OCI-M2 (cell line): ENCODE measurements at regions not wholly inside any gene's neighbourhood (a gene's known extent, or its start where the extent isn't known, plus 50 kb on each side); places are given as distances from the start of the nearest gene placed in this dataset.

Experiments
- DNase-seq: peaks from one replicate; lab custom pipeline; 2025; ENCODE audit not compliant: unreplicated experiment; lab: John Stamatoyannopoulos, UW

GRCh38 chr6:15058200-15059061, 187.4 kb upstream of the JARID2 start:
- no peak for DNase-seq

- no peak for DNase-seq
These were observed 184.7 kb upstream of the JARID2 start for GRCh38 chr6:15061180-15061641.

DNA sequence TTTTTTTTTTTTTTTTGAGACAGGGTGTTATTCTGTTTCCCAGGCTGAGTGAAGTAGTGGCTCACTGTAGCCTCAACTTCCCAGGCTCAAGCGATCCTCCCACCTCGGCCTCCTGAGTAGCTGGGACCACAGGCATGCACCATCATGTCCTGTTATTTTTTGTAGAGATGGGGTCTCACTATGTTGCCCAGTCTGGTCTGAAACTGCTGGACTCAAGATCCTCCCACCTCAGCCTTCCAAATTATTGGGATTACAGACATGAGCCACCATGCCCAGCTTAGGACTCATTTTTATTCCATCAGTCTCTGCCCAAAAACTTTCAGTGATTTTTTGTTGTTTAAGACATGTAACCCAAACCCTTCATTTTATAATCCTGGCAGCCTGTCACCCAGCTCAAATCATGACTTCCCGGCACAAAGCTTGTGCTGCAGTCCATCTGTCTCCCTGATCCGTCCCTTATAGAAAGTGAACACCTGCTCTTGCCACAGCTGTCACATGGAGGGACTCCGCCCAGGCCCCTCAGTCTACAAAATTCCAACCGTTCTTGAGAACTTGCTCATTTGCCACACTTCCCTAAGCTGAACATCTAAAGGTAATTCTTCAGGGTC, 183.9 kb upstream of the JARID2 start:
- no peak for DNase-seq

DNA sequence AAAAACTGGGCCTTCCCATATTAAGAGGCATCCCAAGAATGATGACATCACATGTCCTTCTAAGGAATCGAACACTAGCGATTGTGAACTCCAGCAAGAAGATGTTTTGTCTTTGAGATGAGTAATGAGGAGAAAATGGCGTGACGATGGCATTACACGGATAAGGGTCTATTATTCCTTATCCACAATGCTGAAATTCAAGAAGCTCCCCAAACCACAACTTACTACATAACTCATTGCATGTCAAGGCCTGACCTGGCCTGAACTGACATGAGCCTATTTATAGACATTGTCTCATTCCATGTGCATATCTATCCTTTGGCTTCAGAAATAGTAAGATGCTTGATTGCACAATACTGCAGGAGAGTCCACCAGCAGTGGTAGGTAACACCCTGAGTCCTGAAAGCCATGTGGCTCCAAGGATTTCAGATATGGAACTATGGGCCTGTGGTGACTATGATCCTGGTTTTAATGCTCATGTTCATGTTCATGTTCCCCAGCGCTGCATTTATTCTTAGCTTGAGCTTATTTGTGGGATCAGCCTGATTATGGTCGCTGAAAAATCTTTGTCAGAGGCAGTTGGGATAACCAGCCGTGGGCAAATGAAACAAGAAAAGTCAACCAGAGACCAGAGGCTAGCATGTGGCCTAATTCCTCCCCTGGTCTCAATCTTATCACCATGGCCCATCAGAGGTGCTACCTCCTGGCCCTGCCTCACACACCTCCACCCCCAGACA, 183.2 kb upstream of the JARID2 start:
- no peak for DNase-seq

DNA sequence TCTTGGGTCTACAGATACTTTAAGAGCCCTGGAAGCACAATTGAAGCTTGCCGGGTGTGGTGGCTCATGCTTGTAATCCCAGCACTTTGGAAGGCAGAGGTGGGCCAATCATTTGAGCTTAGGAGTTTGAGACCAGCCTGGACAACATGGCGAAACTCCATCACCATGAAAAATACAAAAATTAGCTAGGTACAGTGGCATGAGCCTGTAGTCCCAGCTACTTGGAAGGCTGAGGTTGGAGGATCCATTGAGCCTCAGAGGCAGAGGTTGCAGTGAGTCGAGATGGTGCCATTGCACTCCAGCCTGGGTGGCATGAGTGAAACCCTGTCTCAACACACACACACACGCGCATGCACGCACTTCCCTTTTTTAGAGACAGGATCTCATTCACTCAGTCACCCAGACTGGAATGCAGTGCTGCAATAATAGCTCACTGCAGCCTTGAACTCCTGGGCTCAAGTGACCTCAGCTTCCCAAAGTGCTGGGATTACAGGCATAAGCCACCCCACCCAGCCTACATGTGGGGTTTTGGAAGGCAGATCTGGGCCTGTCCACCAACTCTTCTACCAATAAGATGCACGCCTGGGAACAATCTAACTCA, 182.5 kb upstream of the JARID2 start:
- no peak for DNase-seq

DNA sequence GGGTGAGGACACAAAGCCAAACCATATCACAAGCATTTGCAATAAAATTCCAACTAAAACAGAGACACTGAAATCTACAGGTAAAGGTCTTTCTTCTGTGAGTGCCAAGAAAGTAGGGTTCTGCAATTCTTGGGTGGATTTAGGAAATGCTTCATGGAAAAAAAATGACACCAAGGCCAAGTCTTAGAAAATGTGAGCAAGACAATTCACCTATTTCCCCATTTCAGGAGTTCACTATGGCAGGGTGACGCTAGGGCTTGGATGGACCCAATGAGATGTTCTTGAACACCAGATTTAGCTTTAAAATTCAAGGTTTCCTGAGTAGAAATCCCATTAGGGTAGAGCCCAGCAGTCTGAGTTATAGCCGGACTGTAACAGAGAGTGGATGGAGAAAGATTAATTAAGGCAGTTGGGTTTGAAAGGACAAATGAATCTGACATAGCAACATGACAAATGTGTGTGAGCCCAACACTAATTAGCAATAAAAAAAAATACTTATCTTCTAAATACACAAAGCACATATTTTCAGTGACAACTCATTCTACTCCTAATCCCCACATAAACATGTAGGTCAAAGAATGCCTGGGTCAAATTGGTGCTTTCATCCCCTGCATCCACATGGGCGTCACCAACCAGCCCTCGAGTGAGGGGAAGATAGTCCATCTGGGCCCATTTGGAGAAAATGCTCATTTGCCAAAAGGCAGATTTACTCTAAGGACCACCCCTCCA, 180.4 kb upstream of the JARID2 start:
- DNase-seq = no peak

DNA sequence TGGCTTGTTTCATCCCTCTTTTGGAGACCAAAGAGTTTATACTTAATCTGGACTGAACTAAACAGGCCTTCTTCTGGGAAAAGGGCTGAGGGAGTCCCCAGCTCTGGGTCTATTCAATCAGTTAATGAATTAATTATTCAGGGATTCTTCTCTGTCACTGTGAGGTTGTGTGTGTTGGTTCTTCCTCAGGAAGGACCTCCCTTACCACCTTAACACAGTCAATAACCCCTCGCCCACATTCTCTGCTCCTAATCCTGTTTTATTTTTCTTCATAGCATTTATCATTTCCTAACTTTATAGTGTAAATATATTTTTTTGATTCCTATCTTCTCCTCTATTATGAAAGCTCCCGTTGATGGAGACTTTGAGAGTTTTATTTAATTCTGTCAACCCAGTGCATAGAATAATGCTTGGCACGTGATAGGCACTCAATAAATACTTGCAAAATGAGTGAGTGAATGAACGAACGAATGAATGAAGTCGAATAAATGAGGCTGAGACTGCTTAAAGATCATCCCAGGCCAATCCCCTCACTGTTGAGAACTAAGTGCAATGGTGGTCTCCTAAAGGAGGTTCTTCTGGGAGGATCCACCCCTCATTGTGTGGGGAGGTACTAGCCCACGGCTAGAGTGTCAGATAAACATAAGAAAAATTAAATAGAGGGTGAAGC, 179.6 kb upstream of the JARID2 start:
- DNase-seq = no peak

DNA sequence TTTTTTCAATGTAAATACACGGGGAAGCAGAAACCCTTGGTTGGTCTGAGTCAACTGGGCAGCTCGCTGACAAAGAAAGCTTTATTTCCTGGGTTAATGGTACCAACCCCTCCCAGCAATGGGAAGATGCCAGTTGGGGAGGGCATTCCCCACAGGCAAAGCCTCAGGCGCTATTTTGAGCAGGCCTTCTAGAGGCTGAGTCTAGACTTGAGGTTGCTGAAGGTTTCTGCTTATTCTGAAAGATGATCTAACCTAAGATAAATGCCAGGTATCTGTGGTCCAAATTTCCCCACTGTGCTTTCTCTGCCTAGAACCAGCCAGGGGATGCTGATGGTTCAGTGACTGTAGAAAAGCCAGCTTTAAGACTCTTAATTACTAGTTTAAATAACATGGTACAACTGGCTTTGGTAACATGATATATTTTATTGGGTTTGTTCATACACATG, 172.5 kb upstream of the JARID2 start:
- no peak for DNase-seq

GRCh38 chr6:15073883-15074465, 171.9 kb upstream of the JARID2 start:
- DNase-seq = no peak

DNA sequence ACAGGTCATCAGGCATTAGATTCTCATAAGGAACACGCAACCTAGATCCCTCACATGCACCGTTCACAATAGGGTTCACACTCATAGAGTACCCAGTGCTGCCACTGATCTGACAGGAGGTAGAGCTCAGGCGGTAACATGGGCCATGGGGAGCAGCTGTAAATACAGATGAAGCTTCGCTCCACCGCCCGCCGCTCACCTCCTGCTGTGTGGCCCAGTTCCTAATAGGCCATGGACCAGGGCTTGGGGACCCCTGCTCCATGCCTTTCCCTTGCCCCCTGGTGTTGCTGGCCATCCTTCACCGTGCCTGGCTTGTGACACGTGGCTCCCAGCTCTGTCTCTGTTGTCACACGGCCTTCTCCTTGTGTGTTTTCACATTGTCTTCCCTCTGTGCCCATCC, 171.1 kb upstream of the JARID2 start:
- no peak for DNase-seq

DNA sequence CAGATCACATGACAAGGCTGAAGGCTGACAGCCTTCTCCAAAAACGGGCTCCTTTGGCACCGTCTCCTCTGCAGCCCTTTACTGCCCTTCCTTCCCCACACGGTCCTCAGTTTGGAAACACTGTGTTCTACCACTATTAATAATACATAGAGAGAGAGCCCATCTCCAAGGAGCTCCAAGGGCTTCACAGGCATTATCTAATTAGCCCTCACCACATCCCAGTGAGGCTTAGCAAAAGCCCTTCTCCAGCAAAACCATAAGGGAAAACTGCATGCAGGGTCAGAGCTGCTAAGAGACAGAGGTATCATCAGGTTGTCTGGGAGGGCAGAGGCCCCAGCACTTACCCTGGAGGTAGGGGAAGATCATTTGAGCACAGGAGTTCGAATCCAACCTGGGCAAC, 169.3 kb upstream of the JARID2 start:
- DNase-seq = no peak

DNA sequence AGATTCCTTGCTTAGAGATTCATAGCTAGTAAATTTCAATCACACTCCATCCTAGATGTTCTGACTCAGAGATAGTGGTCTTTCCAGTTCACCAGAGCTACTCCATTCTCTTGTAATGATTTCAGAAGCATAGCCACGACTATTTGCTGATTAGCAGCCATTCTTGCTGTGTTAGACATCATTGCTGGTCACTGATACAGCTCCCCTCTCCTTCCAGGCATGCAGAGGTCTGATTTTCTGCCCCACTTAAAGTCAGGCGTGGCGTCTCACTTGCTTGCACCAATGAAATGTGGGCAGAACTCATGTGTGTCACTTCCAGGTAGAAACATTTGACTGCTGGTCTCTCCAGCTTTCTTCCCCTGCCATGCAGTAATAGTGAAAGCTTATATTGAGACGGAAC, 168.9 kb upstream of the JARID2 start:
- no peak for DNase-seq

DNA sequence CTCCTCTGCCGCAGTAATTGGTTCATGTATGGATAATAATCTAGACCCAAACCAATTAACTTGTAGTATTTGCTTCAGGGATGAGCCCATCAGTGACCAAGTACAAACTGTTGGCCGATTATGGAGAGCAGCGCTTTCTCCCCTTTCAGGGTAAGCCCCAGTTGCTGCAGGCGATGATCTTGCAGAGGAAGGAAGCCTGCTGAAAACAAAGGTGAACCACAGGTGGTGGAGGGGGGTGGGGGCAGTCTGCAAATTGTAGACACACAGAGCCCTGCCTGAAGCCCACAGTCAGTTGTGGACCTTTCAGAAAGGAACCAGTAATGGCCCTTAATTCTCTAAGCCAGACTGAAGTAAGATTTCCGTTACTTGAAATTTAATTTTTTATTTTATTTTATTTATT, 167.9 kb upstream of the JARID2 start:
- DNase-seq = no peak

DNA sequence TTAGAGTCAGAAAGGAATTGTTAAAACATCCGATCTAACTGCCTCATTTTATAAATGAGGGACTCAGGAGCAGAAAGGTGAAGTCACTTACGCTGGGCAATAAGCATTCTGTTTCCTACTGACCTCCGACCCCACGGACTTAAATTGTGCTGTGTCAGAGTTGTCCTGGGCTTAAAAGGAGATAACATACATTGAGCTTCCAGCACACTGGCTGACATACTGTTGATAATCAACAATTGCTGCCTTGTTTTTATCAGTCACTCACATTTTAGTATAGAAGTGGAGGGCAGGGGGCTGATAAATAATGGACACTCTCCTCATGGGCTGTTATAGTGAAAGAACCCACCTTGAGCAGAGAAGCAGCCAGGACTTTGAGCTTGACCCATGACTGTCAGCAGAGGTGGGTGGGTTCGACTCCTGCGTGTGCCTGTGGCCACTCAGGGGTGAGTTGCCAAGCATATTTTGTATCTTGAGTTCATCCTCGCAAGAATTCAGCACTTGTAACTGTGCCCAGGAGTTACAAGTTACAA, 166.5 kb upstream of the JARID2 start:
- no peak for DNase-seq

GRCh38 chr6:15080895-15081294, 165.0 kb upstream of the JARID2 start:
- DNase-seq = no peak

GRCh38 chr6:15081447-15081846, 164.4 kb upstream of the JARID2 start:
- DNase-seq = no peak

DNA sequence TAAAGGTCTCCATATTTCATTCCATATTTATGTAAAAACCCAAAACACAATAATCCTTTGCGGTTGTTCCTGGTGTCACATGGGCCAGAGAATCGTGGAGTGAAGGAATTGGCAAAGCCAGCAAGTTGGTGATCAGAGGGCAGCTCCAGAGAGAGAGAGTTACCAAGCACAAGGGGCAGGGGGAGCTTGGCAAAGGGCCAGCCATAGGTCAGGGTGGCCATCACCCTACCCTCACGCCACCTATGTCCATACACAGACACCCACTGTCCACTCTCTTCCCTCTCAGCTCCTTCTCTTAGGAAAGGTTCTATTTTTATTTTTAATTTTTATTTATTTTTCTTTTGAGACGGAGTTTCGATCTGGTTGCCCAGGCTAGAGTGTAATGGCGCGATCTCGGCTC, 163.2 kb upstream of the JARID2 start:
- no peak for DNase-seq

DNA sequence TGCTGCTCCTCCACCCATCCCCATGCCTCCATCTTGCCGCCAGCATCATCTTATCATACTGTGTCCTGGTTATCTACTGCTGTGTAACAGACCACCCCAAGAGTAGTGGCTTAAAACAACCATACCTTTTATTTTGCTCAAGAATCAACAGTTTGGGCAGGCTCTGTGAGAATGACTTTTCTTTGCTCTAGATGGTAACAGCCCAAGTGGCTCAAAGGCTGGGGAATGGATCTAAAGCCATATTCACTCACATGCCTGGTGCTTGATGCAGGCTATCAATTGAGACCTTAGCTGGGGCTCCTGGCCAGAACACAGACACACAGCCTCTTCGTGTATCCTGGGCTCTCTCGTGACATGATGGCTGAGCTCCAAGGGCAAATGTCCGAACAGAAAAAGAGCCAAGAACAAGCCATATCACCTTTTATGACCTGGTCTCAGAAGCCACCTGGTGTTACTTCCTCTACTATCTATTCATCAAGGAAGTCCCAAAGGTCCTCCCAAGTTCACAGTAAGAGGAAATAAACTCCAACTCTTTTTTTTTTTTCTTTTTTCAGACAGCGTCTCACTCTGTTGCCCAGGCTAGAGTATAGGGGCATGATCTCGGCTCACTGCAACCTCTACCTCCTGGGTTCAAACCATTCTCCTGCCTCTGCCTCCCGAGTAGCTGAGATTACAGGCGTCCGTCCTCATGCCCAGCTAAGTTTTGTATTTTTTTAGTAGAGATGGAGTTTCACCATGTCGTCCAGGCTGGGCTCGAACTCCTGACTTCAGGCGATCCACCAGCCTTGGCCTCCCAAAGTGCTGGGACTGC, 159.3 kb upstream of the JARID2 start:
- DNase-seq = no peak

- DNase-seq = no peak
These were observed 158.7 kb upstream of the JARID2 start for GRCh38 chr6:15087186-15087589.
